ENCODE measurements at regions not wholly inside any gene's neighbourhood (a gene's known extent, or its start where the extent isn't known, plus 50 kb on each side); places are given as distances from the start of the nearest gene placed in this dataset.

DNA sequence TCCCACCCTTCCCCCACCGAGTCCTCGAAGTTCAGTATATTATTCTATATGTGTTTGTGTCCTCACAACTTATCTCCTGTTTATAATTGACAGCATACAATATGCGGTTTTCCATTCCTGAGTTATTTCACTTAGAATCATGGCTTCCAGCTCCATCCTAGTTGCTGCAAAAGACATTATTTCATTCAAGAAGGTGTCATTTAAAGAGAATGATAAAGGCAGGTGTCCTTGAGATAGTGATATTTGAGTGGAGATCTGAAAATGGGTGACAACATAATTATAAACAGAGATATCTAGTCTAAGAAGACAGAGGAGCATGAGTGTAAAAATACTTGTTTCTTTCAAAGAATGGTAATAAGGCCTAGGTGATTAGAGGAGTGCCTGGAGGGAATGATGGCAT, 876.8 kb downstream of the SLC6A15 start (continued):
- TF ChIP-seq ZNF558 (tag by site-specific recombination; IDR thresholded peaks at IDR 0.05) (no peak), ZNF510 (tag by site-specific recombination; IDR thresholded peaks at IDR 0.05; ENCODE audit: insufficient replicate concordance) (no peak), ZNF624 (tag by site-specific recombination; IDR thresholded peaks at IDR 0.05) (no peak), ZNF777 (tag by site-specific recombination; IDR thresholded peaks at IDR 0.05; ENCODE audit: borderline replicate concordance) (no peak), ZNF157 (tag by site-specific recombination; IDR thresholded peaks at IDR 0.05) (no peak), ZFP41 (tag by site-specific recombination; IDR thresholded peaks at IDR 0.05; ENCODE audit: borderline replicate concordance) (no peak), ZNF302 (tag by site-specific recombination; IDR thresholded peaks at IDR 0.05; ENCODE audit: low read depth) (no peak)
- TF ChIP-seq, protein P1, sequence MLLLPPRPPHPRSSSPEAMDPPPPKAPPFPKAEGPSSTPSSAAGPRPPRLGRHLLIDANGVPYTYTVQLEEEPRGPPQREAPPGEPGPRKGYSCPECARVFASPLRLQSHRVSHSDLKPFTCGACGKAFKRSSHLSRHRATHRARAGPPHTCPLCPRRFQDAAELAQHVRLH (tag by site-specific recombination; IDR thresholded peaks at IDR 0.05) = no peak
- TF ChIP-seq, protein P2, sequence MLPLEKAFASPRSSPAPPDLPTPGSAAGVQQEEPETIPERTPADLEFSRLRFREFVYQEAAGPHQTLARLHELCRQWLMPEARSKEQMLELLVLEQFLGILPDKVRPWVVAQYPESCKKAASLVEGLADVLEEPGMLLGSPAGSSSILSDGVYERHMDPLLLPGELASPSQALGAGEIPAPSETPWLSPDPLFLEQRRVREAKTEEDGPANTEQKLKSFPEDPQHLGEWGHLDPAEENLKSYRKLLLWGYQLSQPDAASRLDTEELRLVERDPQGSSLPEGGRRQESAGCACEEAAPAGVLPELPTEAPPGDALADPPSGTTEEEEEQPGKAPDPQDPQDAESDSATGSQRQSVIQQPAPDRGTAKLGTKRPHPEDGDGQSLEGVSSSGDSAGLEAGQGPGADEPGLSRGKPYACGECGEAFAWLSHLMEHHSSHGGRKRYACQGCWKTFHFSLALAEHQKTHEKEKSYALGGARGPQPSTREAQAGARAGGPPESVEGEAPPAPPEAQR (tag by site-specific recombination; IDR thresholded peaks at IDR 0.05) = no peak

DNA sequence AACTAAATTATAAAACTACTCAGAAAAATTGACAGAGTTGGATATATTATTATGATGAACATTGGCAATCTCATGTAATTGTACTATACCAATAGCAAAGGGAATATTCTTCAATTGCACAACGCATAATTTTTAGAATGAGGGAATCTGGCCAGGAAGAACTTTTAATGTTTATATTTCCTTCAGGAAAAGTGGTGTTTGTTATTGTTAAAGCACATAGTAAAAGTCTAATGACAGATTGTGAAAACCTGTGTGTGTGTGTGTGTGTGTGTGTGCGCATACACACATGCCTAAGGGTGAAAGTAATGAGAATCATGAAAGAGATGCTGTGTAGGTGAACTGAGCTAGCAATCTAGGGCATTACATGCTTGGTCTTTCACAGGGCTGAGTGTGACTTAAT, 877.7 kb downstream of the SLC6A15 start:
- CTCF ChIA-PET = interaction anchor here (0.7 kb wide), 1 partner anchor 211 kb away, joined by 3 read pairs; no protein-coding TSS in a partner anchor
- H3K36me3 ChIP-seq (ENCODE audit: control insufficient read depth in 2 of 2, insufficient read depth in 1 of 2, low read length in 2 of 2) = no peaks in the 10 kb centered on the region
- TF ChIP-seq PATZ1 (tag by site-specific recombination; IDR thresholded peaks at IDR 0.05) = no peak
- no peak for TF ChIP-seq ZNF214 (tag by site-specific recombination; IDR thresholded peaks at IDR 0.05; ENCODE audit: borderline replicate concordance)
- TF ChIP-seq, protein P3, sequence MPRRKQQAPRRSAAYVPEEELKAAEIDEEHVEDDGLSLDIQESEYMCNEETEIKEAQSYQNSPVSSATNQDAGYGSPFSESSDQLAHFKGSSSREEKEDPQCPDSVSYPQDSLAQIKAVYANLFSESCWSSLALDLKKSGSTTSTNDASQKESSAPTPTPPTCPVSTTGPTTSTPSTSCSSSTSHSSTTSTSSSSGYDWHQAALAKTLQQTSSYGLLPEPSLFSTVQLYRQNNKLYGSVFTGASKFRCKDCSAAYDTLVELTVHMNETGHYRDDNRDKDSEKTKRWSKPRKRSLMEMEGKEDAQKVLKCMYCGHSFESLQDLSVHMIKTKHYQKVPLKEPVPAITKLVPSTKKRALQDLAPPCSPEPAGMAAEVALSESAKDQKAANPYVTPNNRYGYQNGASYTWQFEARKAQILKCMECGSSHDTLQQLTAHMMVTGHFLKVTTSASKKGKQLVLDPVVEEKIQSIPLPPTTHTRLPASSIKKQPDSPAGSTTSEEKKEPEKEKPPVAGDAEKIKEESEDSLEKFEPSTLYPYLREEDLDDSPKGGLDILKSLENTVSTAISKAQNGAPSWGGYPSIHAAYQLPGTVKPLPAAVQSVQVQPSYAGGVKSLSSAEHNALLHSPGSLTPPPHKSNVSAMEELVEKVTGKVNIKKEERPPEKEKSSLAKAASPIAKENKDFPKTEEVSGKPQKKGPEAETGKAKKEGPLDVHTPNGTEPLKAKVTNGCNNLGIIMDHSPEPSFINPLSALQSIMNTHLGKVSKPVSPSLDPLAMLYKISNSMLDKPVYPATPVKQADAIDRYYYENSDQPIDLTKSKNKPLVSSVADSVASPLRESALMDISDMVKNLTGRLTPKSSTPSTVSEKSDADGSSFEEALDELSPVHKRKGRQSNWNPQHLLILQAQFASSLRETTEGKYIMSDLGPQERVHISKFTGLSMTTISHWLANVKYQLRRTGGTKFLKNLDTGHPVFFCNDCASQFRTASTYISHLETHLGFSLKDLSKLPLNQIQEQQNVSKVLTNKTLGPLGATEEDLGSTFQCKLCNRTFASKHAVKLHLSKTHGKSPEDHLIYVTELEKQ (tag by site-specific recombination; IDR thresholded peaks at IDR 0.05; ENCODE audit: borderline replicate concordance) = no peak
- no peak for TF ChIP-seq HOXC10 (CRISPR knock-in tag; IDR thresholded peaks at IDR 0.05)
- no peak for TF ChIP-seq RBAK (tag by site-specific recombination; IDR thresholded peaks at IDR 0.05)
- no peak for TF ChIP-seq ZNF514 (tag by site-specific recombination; IDR thresholded peaks at IDR 0.05)
- TF ChIP-seq ZNF23 (tag by site-specific recombination; IDR thresholded peaks at IDR 0.05; ENCODE audit: borderline replicate concordance) = no peak
- TF ChIP-seq ZNF549 (tag by site-specific recombination; IDR thresholded peaks at IDR 0.05) = no peak
- no peak for TF ChIP-seq ZNF302 (tag by site-specific recombination; IDR thresholded peaks at IDR 0.05; ENCODE audit: low read depth)
- TF ChIP-seq ZNF335 (tag by site-specific recombination; conservative IDR thresholded peaks at IDR 0.05) = no peak
- TF ChIP-seq, protein P4, sequence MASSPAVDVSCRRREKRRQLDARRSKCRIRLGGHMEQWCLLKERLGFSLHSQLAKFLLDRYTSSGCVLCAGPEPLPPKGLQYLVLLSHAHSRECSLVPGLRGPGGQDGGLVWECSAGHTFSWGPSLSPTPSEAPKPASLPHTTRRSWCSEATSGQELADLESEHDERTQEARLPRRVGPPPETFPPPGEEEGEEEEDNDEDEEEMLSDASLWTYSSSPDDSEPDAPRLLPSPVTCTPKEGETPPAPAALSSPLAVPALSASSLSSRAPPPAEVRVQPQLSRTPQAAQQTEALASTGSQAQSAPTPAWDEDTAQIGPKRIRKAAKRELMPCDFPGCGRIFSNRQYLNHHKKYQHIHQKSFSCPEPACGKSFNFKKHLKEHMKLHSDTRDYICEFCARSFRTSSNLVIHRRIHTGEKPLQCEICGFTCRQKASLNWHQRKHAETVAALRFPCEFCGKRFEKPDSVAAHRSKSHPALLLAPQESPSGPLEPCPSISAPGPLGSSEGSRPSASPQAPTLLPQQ (tag by site-specific recombination; IDR thresholded peaks at IDR 0.05) = no peak
- TF ChIP-seq ZSCAN16 (tag by site-specific recombination; IDR thresholded peaks at IDR 0.05) = no peak
- no peak overlapping the region for H3K4me3 ChIP-seq (ENCODE audit: low read depth, low read length)
- H3K9me3 ChIP-seq (ENCODE audit: control insufficient read depth, insufficient read depth, low read depth, low read length) = no peaks in the 10 kb centered on the region
- POLR2A ChIA-PET = no interaction called here
- no peak overlapping the region for H3K27ac ChIP-seq (ENCODE audit: extremely low read depth, low read depth, low read length)
- H3K4me1 ChIP-seq (ENCODE audit: control insufficient read depth, insufficient read depth, low read length) = no peaks in the 10 kb centered on the region
